OCI-LY7 (cell line): ENCODE measurements at regions not wholly inside any gene's neighbourhood (a gene's known extent, or its start where the extent isn't known, plus 50 kb on each side); places are given as distances from the start of the nearest gene placed in this dataset.

Source experiments
- BruUV-seq: library from RNA; stranded (reverse); fragments of 400-500 nt; replicated peaks from 2 replicates; lab custom pipeline; 2021; lab: Mats Ljungman, UMichigan
- CTCF ChIA-PET: fragments of 300-600 bp; sonication (Branson Sonifier 250); formaldehyde crosslinking; loops from one replicate; lab custom pipeline; 2022; ENCODE audit warnings: antibody characterized with exemption; ENCODE audit not compliant: unreplicated experiment; lab: Charles Lee
- POLR2A ChIA-PET: fragments of 300-600 bp; sonication (Branson Sonifier 250); formaldehyde crosslinking; loops from one replicate; lab custom pipeline; 2022; ENCODE audit warnings: antibody characterized with exemption; lab: Charles Lee
- DNase-seq: peaks from one replicate; pipeline ENCODE4 v3.0.0-alpha.2; 2015; ENCODE audit warnings: low spot score
- H2AFZ ChIP-seq: fragments of 200-600 bp; sonication (generic), shearing (Covaris generic); 2 replicates; pipeline ENCODE4 v1.6.1; 2014; ENCODE audit warnings: mild to moderate bottlenecking, antibody characterized with exemption, low read length, moderate library complexity
- H3K27ac ChIP-seq: fragments of 200-600 bp; sonication (generic); 2 replicates; pipeline ENCODE4 v1.5.1; 2014; ENCODE audit warnings: mixed run types, low read depth, mild to moderate bottlenecking, moderate library complexity, low read length, inconsistent platforms; ENCODE audit not compliant: poor library complexity, severe bottlenecking
- H3K36me3 ChIP-seq: fragments of 200-600 bp; sonication (generic); 2 replicates; pipeline ENCODE4 v1.6.1; 2014; ENCODE audit warnings: mild to moderate bottlenecking, antibody characterized with exemption, low read length, moderate library complexity, mixed read lengths; ENCODE audit not compliant: insufficient read depth
- H3K4me1 ChIP-seq: fragments of 200-600 bp; sonication (generic); 2 replicates; pipeline ENCODE4 v1.5.1; 2014; ENCODE audit warnings: mild to moderate bottlenecking, low read length; ENCODE audit not compliant: insufficient read depth, poor library complexity, severe bottlenecking
- H3K4me2 ChIP-seq: fragments of 200-600 bp; sonication (generic); 2 replicates; pipeline ENCODE4 v1.6.1; 2014; ENCODE audit warnings: mild to moderate bottlenecking, low read length
- H3K4me3 ChIP-seq: fragments of 200-600 bp; sonication (generic); 2 replicates; pipeline ENCODE4 v1.5.1; 2014; ENCODE audit warnings: mild to moderate bottlenecking, low read depth, low read length; ENCODE audit not compliant: poor library complexity, severe bottlenecking
- H3K79me2 ChIP-seq: fragments of 200-600 bp; sonication (generic); 2 replicates; pipeline ENCODE4 v1.6.1; 2016; ENCODE audit warnings: low read depth, mild to moderate bottlenecking, low read length, moderate library complexity, mixed read lengths; ENCODE audit not compliant: insufficient read depth
- H3K9me2 ChIP-seq: fragments of 200-600 bp; sonication (generic); 2 replicates; pipeline ENCODE4 v1.6.1; 2016; ENCODE audit warnings: mild to moderate bottlenecking, low read length, mixed read lengths; ENCODE audit not compliant: insufficient read depth
- H3K9me3 ChIP-seq: fragments of 200-600 bp; sonication (generic); 2 replicates; pipeline ENCODE4 v1.6.1; 2014; ENCODE audit warnings: mild to moderate bottlenecking, mixed run types, low read length, mixed read lengths
- H4K20me1 ChIP-seq: fragments of 200-600 bp; sonication (generic); 2 replicates; pipeline ENCODE4 v1.6.1; 2014; ENCODE audit warnings: mild to moderate bottlenecking, antibody characterized with exemption, low read length, moderate library complexity, mixed read lengths; ENCODE audit not compliant: insufficient read depth
- EZH2phosphoT487 ChIP-seq: fragments of 200-600 bp; sonication (generic); IDR thresholded peaks from 2 replicates; pipeline ENCODE4 v1.6.1; 2018; ENCODE audit warnings: low read depth, borderline replicate concordance, mild to moderate bottlenecking, mixed run types, antibody characterized with exemption, low read length, moderate library complexity, mixed read lengths
- intact Hi-C: fragments of 100-400 bp; cut with micrococcal nuclease; formaldehyde crosslinking; loops from one replicate; pipeline ENCODE4 v1.10.0; 2022; ENCODE audit not compliant: unreplicated experiment
- TF ChIP-seq, protein P1 (sequence below): fragments of 200-600 bp; sonication (generic); conservative IDR thresholded peaks from 2 replicates; pipeline ENCODE4 v1.5.1; 2014; ENCODE audit warnings: mild to moderate bottlenecking, antibody characterized with exemption, low read length, moderate library complexity, mixed read lengths

GRCh38 chr11:134889832-134890231 is 477.8 kb upstream of the B3GAT1 start:
- no peak for TF ChIP-seq EZH2phosphoT487
- TF ChIP-seq, protein P1, sequence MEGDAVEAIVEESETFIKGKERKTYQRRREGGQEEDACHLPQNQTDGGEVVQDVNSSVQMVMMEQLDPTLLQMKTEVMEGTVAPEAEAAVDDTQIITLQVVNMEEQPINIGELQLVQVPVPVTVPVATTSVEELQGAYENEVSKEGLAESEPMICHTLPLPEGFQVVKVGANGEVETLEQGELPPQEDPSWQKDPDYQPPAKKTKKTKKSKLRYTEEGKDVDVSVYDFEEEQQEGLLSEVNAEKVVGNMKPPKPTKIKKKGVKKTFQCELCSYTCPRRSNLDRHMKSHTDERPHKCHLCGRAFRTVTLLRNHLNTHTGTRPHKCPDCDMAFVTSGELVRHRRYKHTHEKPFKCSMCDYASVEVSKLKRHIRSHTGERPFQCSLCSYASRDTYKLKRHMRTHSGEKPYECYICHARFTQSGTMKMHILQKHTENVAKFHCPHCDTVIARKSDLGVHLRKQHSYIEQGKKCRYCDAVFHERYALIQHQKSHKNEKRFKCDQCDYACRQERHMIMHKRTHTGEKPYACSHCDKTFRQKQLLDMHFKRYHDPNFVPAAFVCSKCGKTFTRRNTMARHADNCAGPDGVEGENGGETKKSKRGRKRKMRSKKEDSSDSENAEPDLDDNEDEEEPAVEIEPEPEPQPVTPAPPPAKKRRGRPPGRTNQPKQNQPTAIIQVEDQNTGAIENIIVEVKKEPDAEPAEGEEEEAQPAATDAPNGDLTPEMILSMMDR: no peak
- no TSS peak for BruUV-seq
- POLR2A ChIA-PET: no interaction called here

GRCh38 chr11:134888821-134889220 is 476.8 kb upstream of the B3GAT1 start:
- H3K27ac ChIP-seq: no peak overlapping the region
- no peaks in the 10 kb centered on the region for H4K20me1 ChIP-seq
- no peak for TF ChIP-seq EZH2phosphoT487
- TF ChIP-seq, protein P1: no peak
- CTCF ChIA-PET: no interaction called here
- no peaks in the 10 kb centered on the region for H3K4me1 ChIP-seq
- no peak overlapping the region for H3K4me3 ChIP-seq
- no peaks in the 10 kb centered on the region for H3K79me2 ChIP-seq
- DNase-seq: no peak
- no peak overlapping the region for H2AFZ ChIP-seq
- H3K4me2 ChIP-seq: no peak overlapping the region
- no peaks in the 10 kb centered on the region for H3K9me3 ChIP-seq
- intact Hi-C loops: no loop called here
- no peaks in the 10 kb centered on the region for H3K36me3 ChIP-seq
- BruUV-seq: no TSS peak
- no peaks in the 10 kb centered on the region for H3K9me2 ChIP-seq
- POLR2A ChIA-PET: no interaction called here

More at GRCh38 chr11:134889832-134890231, 477.8 kb upstream of the B3GAT1 start:
- Histone ChIP-seq H3K4me2 (no peak overlapping the region), H3K4me1 (no peaks in the 10 kb centered on the region), H3K79me2 (no peaks in the 10 kb centered on the region), H3K4me3 (no peak overlapping the region), H2AFZ (no peak overlapping the region), H3K27ac (no peak overlapping the region), H4K20me1 (no peaks in the 10 kb centered on the region), H3K9me2 (no peaks in the 10 kb centered on the region), H3K36me3 (no peaks in the 10 kb centered on the region), H3K9me3 (no peaks in the 10 kb centered on the region)
- CTCF ChIA-PET: no interaction called here
- intact Hi-C loops: no loop called here
- no peak for DNase-seq

DNA sequence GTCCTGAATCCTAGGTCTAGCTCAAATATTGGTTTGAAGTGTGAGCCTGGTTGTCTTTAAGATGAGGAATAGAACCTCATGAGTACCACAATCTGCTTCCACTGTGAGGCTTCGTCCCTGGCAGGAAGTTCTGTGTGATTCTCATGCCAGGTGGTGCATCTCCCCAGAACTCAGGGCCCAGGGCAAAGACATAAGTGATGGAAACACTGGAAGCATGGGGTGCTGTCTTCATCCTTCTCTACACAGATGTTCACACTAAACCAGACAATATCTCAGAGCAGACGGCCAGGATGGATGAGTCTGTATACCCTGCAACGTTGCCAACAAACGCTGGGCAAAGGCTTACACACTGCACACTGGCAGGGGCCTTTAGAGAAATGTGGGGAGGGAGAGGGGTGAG is 475.9 kb upstream of the B3GAT1 start:
- Histone ChIP-seq H4K20me1 (no peaks in the 10 kb centered on the region), H3K79me2 (no peaks in the 10 kb centered on the region), H3K4me2 (no peak overlapping the region), H3K36me3 (no peaks in the 10 kb centered on the region), H2AFZ (no peak overlapping the region), H3K9me2 (no peaks in the 10 kb centered on the region), H3K4me1 (no peaks in the 10 kb centered on the region), H3K27ac (no peak overlapping the region), H3K4me3 (no peak overlapping the region), H3K9me3 (no peaks in the 10 kb centered on the region)
- intact Hi-C loops: no loop called here
- POLR2A ChIA-PET: no interaction called here
- CTCF ChIA-PET: no interaction called here
- no TSS peak for BruUV-seq
- TF ChIP-seq EZH2phosphoT487: no peak
- TF ChIP-seq, protein P1: no peak
- no peak for DNase-seq
